K562 (cell line): ENCODE measurements at regions not wholly inside any gene's neighbourhood (a gene's known extent, or its start where the extent isn't known, plus 50 kb on each side); places are given as distances from the start of the nearest gene placed in this dataset.
A peak's percentile ranks its signal among the peaks of the same experiment; 100 is the strongest.

Source experiments
- CC2D1A ChIP-seq: fragments of 450-650 bp; IDR thresholded peaks from 2 replicates; pipeline ENCODE4 v1.6.1; 2017; ENCODE audit warnings: mild to moderate bottlenecking
- DEAF1 ChIP-seq: fragments of 450-650 bp; formaldehyde crosslinking; IDR thresholded peaks from 2 replicates; pipeline ENCODE4 v1.4.0; 2020; ENCODE audit warnings: mild to moderate bottlenecking, moderate library complexity
- ELF2 ChIP-seq: fragments of 250-450 bp; sonication (Bioruptor Pico); IDR thresholded peaks from 2 replicates; pipeline ENCODE4 v1.5.0; 2021; ENCODE audit warnings: mild to moderate bottlenecking
- FIP1L1 ChIP-seq: fragments of 200-400 bp; formaldehyde crosslinking; IDR thresholded peaks from 2 replicates; pipeline ENCODE4 v1.6.1; 2018; ENCODE audit warnings: mild to moderate bottlenecking, low read depth, low read length; ENCODE audit not compliant: poor library complexity, severe bottlenecking
- GATAD2A ChIP-seq: fragments of 450-650 bp; IDR thresholded peaks from 2 replicates; pipeline ENCODE4 v1.6.1; 2017
- HDAC2 ChIP-seq: fragments of 450-650 bp; IDR thresholded peaks from 2 replicates; pipeline ENCODE4 v1.6.1; 2016; ENCODE audit warnings: mild to moderate bottlenecking
- MBD1 ChIP-seq: fragments of 250-450 bp; sonication (Bioruptor Pico); IDR thresholded peaks from 2 replicates; pipeline ENCODE4 v1.8.0; 2022; ENCODE audit warnings: inconsistent platforms
- MCM3 ChIP-seq: fragments of 450-650 bp; IDR thresholded peaks from 2 replicates; pipeline ENCODE4 v1.6.1; 2016
- MEF2D ChIP-seq: conservative IDR thresholded peaks from 2 replicates; pipeline ENCODE4 v1.6.1; 2016; ENCODE audit warnings: low read depth, missing genetic modification characterization, missing compliant biosample characterization
- MXI1 ChIP-seq: IDR thresholded peaks from 2 replicates; pipeline ENCODE4 v1.6.1; 2011; ENCODE audit warnings: low read depth, mild to moderate bottlenecking, improper control_type of control experiment, low read length
- POLR3A ChIP-seq: IDR thresholded peaks from 2 replicates; pipeline ENCODE4 v1.6.1; 2011; ENCODE audit warnings: borderline replicate concordance, mild to moderate bottlenecking, moderate library complexity; ENCODE audit not compliant: insufficient read length, insufficient read depth; ENCODE audit errors: extremely low read depth
- SLC30A9 ChIP-seq: fragments of 250-450 bp; sonication (Bioruptor Pico); IDR thresholded peaks from 2 replicates; pipeline ENCODE4 v1.8.0; 2022; ENCODE audit warnings: mild to moderate bottlenecking, moderate library complexity
- SMARCA5 ChIP-seq: fragments of 450-650 bp; IDR thresholded peaks from 2 replicates; pipeline ENCODE4 v1.6.1; 2016
- SMC3 ChIP-seq: conservative IDR thresholded peaks from 2 replicates; pipeline ENCODE4 v1.6.1; 2011; ENCODE audit warnings: low read depth, low read length, improper control_type of control experiment; ENCODE audit not compliant: insufficient read depth
- TAF1 ChIP-seq: IDR thresholded peaks from 2 replicates; pipeline ENCODE4 v1.6.1; 2011; ENCODE audit warnings: mild to moderate bottlenecking, low read length, moderate library complexity; ENCODE audit not compliant: insufficient read depth, control insufficient read depth, severe bottlenecking; ENCODE audit errors: extremely low read depth
- TCF3 ChIP-seq: sonication (generic); formaldehyde crosslinking; IDR thresholded peaks from 2 replicates; pipeline ENCODE4 v1.4.0; 2020; ENCODE audit warnings: mild to moderate bottlenecking, missing genetic modification reagents
- TFAP4 ChIP-seq: sonication (generic); formaldehyde crosslinking; IDR thresholded peaks from 2 replicates; pipeline ENCODE4 v1.8.0; 2022; ENCODE audit warnings: missing genetic modification reagents, mild to moderate bottlenecking, moderate library complexity, borderline replicate concordance
- U2AF2 ChIP-seq: fragments of 200-400 bp; formaldehyde crosslinking; optimal IDR thresholded peaks from 2 replicates; pipeline ENCODE3; 2017; ENCODE audit warnings: low read depth, mild to moderate bottlenecking, low read length
- ZBTB11 ChIP-seq, 3 experiments: fragments of 200-800 bp in 1 of 3; fragments of 250-450 bp in 1 of 3; fragments of 450-650 bp in 1 of 3; sonication (Bioruptor Pico) in 1 of 3; sonication (Bioruptor generic) in 1 of 3; formaldehyde crosslinking in 1 of 3; IDR thresholded peaks; 2 replicates each; pipeline versions ENCODE4 v1.6.1 to v1.8.0; 2016 to 2022; ENCODE audit warnings: mild to moderate bottlenecking in 2 of 3, missing genetic modification characterization in 2 of 3, missing compliant biosample characterization in 1 of 3, moderate library complexity in 1 of 3
- ZNF146 ChIP-seq: IDR thresholded peaks from one replicate; pipeline ENCODE4 v1.6.1; 2018; ENCODE audit warnings: missing compliant biosample characterization; ENCODE audit not compliant: unreplicated experiment
- ZNF165 ChIP-seq: fragments of 250-450 bp; sonication (Bioruptor Pico); IDR thresholded peaks from 2 replicates; pipeline ENCODE4 v1.4.0; 2020; ENCODE audit warnings: borderline replicate concordance
- ZNF644 ChIP-seq: fragments of 200-800 bp; sonication (Bioruptor generic); IDR thresholded peaks from 2 replicates; pipeline ENCODE4 v1.6.1; 2016; ENCODE audit warnings: low read depth, missing genetic modification characterization, missing compliant biosample characterization

- no peak for TF ChIP-seq DEAF1 (CRISPR knock-in tag)
- no peak for TF ChIP-seq MBD1 (CRISPR knock-in tag)
- TF ChIP-seq TFAP4 (CRISPR knock-in tag) = no peak
- no peak for TF ChIP-seq SLC30A9 (CRISPR knock-in tag)
- no peak for TF ChIP-seq POLR3A
- TF ChIP-seq HDAC2 = peak; percentile 29; the same call in 1 of the 2 replicates
- no peak for TF ChIP-seq ELF2 (CRISPR knock-in tag)
- no peak for TF ChIP-seq CC2D1A
- no peak for TF ChIP-seq U2AF2
- TF ChIP-seq SMC3 = no peak
- no peak for TF ChIP-seq SMARCA5
- TF ChIP-seq MEF2D (tag) = no peak
- TF ChIP-seq FIP1L1 = no peak
- no peak for TF ChIP-seq ZBTB11 (CRISPR knock-in tag; IDR thresholded peaks at IDR 0.05)
- no peak for TF ChIP-seq GATAD2A
- no peak for TF ChIP-seq ZNF165 (CRISPR knock-in tag)
- TF ChIP-seq ZNF644 (tag) = no peak
- TF ChIP-seq TAF1 = no peak
- TF ChIP-seq TCF3 = no peak
- peak; percentile 99 for TF ChIP-seq ZNF146 (CRISPR knock-in tag)
- no peak for TF ChIP-seq MXI1
- no peak for TF ChIP-seq MCM3
These were observed 301.0 kb upstream of the MAF start (continued) for GRCh38 chr16:79901522-79901921.
